Small intestine (tissue), 7 donors: ENCODE measurements at regions not wholly inside any gene's neighbourhood (a gene's known extent, or its start where the extent isn't known, plus 50 kb on each side); places are given as distances from the start of the nearest gene placed in this dataset.

Source experiments
- DNase-seq, 2 donors: peaks; one replicate each; pipeline versions ENCODE4 v3.0.0 to v3.0.0-alpha.2; 2013
- FAIRE-seq: peaks from 2 replicates; lab custom pipeline; 2012; peaks lifted over from hg19 to GRCh38; lab: Jason Lieb, UNC
- H3K27ac ChIP-seq, 3 donors: one replicate each; pipeline ENCODE4 v1.5.1; 2013; ENCODE audit warnings: low read length in 2 of 3, mild to moderate bottlenecking in 2 of 3, control low read depth in 1 of 3, inconsistent platforms in 1 of 3, low read depth in 1 of 3, moderate library complexity in 1 of 3
- H3K27me3 ChIP-seq, 3 donors: one replicate each; pipeline ENCODE4 v1.6.1; 2013; ENCODE audit warnings: low read length in 3 of 3, inconsistent platforms in 1 of 3; ENCODE audit not compliant: control insufficient read depth in 3 of 3, insufficient read depth in 3 of 3
- H3K36me3 ChIP-seq, 3 donors: one replicate each; pipeline ENCODE4 v1.6.1; 2013; ENCODE audit warnings: low read length in 3 of 3, inconsistent platforms in 1 of 3, low read depth in 1 of 3, mild to moderate bottlenecking in 1 of 3, moderate library complexity in 1 of 3; ENCODE audit not compliant: control insufficient read depth in 3 of 3, insufficient read depth in 2 of 3
- H3K4me1 ChIP-seq, 3 donors: one replicate each; pipeline ENCODE4 v1.6.1; 2013; ENCODE audit warnings: low read length in 2 of 3, inconsistent platforms in 1 of 3, low read depth in 1 of 3, mild to moderate bottlenecking in 1 of 3, moderate library complexity in 1 of 3; ENCODE audit not compliant: control insufficient read depth in 3 of 3, insufficient read depth in 2 of 3
- H3K4me3 ChIP-seq, 3 donors: one replicate each; pipeline ENCODE4 v1.5.1; 2013; ENCODE audit warnings: low read length in 3 of 3, control low read depth in 1 of 3, inconsistent platforms in 1 of 3, low read depth in 1 of 3, mild to moderate bottlenecking in 1 of 3, moderate library complexity in 1 of 3
- H3K9me3 ChIP-seq, 2 donors: one replicate each; pipeline ENCODE4 v1.6.1; 2013; ENCODE audit warnings: low read depth in 1 of 2, low read length in 1 of 2; ENCODE audit not compliant: control insufficient read depth in 2 of 2, insufficient read depth in 1 of 2
- WGBS, 3 donors: extraction: QIAGEN DNeasy Blood & Tissue Kit; methylation state at CpG; one replicate each; pipeline ENCODE4 v1.1.7; 2013; 5-methylcytosine and 5-hydroxymethylcytosine counted together
- donor health status: healthy with polysubstance abuse.
- donor health status: control.
- donor health status: control.
- donor health status: Bipolar disorder and iron deficiency.
- donor health status: healthy.

GRCh38 chr4:129561886-129562671, 466.1 kb downstream of the C4orf33 start:
- WGBS, 3 donors = 80 to 91% (median 80%) methylated on average over 2 of the region's 2 CpGs
- H3K36me3 ChIP-seq = no peaks in the 10 kb centered on the region
- H3K9me3 ChIP-seq = no peaks in the 10 kb centered on the region
- H3K27ac ChIP-seq = no peak overlapping the region
- H3K4me1 ChIP-seq = no peaks in the 10 kb centered on the region
- H3K27me3 ChIP-seq = no peaks in the 10 kb centered on the region
- no peak for FAIRE-seq
- no peak overlapping the region for H3K4me3 ChIP-seq
- DNase-seq = no peak

- Histone ChIP-seq H3K9me3 (no peaks in the 10 kb centered on the region), H3K4me1 (no peaks in the 10 kb centered on the region), H3K36me3 (no peaks in the 10 kb centered on the region), H3K4me3 (no peak overlapping the region), H3K27me3 (no peaks in the 10 kb centered on the region), H3K27ac (no peak overlapping the region)
- DNase-seq = no peak
- no peak for FAIRE-seq
- 79 to 92% (median 85%) methylated on average over 2 of the region's 2 CpGs for WGBS, 3 donors
These were observed 469.3 kb downstream of the C4orf33 start for GRCh38 chr4:129565214-129565613.

GRCh38 chr4:129570326-129570725, 474.4 kb downstream of the C4orf33 start:
- no peaks in the 10 kb centered on the region for H3K27me3 ChIP-seq
- H3K4me3 ChIP-seq = no peak overlapping the region
- no peaks in the 10 kb centered on the region for H3K9me3 ChIP-seq
- DNase-seq = no peak
- no peak overlapping the region for H3K27ac ChIP-seq
- H3K36me3 ChIP-seq = no peaks in the 10 kb centered on the region
- no peaks in the 10 kb centered on the region for H3K4me1 ChIP-seq
- no peak for FAIRE-seq

- H3K9me3 ChIP-seq = no peaks in the 10 kb centered on the region
- 47 to 61% (median 56%) methylated on average over 6 of the region's 6 CpGs for WGBS, 3 donors
- FAIRE-seq (no peak), DNase-seq (no peak)
- H3K36me3 ChIP-seq = no peaks in the 10 kb centered on the region
- no peak overlapping the region for H3K4me3 ChIP-seq
- H3K27ac ChIP-seq = no peak overlapping the region
- no peaks in the 10 kb centered on the region for H3K4me1 ChIP-seq
- H3K27me3 ChIP-seq = no peaks in the 10 kb centered on the region
These were observed 482.4 kb downstream of the C4orf33 start for GRCh38 chr4:129578336-129578735.

- no peaks in the 10 kb centered on the region for H3K4me1 ChIP-seq
- H3K27me3 ChIP-seq = no peaks in the 10 kb centered on the region
- DNase-seq = no peak
- H3K27ac ChIP-seq = no peak overlapping the region
- H3K9me3 ChIP-seq = no peaks in the 10 kb centered on the region
- no peaks in the 10 kb centered on the region for H3K36me3 ChIP-seq
- no peak for FAIRE-seq
- WGBS, 3 donors = 69 to 84% (median 77%) methylated on average over 1 of the region's 1 CpG
- no peak overlapping the region for H3K4me3 ChIP-seq
These were observed 485.4 kb downstream of the C4orf33 start for GRCh38 chr4:129581305-129581704.

- no peak overlapping the region for H3K4me3 ChIP-seq
- DNase-seq (no peak), FAIRE-seq (no peak)
- no peaks in the 10 kb centered on the region for H3K9me3 ChIP-seq
- H3K4me1 ChIP-seq = no peaks in the 10 kb centered on the region
- no peaks in the 10 kb centered on the region for H3K36me3 ChIP-seq
- no peaks in the 10 kb centered on the region for H3K27me3 ChIP-seq
- 28 to 58% (median 37%) methylated on average over 2 of the region's 2 CpGs for WGBS, 3 donors
- no peak overlapping the region for H3K27ac ChIP-seq
These were observed 487.9 kb downstream of the C4orf33 start for GRCh38 chr4:129583868-129584267.

- FAIRE-seq = no peak
- no peaks in the 10 kb centered on the region for H3K4me1 ChIP-seq
- no peak for DNase-seq
- H3K4me3 ChIP-seq = no peak overlapping the region
- H3K27me3 ChIP-seq = no peaks in the 10 kb centered on the region
- H3K9me3 ChIP-seq = no peaks in the 10 kb centered on the region
- H3K27ac ChIP-seq = no peak overlapping the region
- no peaks in the 10 kb centered on the region for H3K36me3 ChIP-seq
These were observed 502.6 kb downstream of the C4orf33 start for GRCh38 chr4:129598582-129598981.

GRCh38 chr4:129600898-129601297, 504.9 kb downstream of the C4orf33 start:
- DNase-seq = no peak
- WGBS, 3 donors = 79 to 89% (median 86%) methylated on average over 5 of the region's 5 CpGs
- no peaks in the 10 kb centered on the region for H3K9me3 ChIP-seq
- no peaks in the 10 kb centered on the region for H3K4me1 ChIP-seq
- H3K4me3 ChIP-seq = no peak overlapping the region
- no peak overlapping the region for H3K27ac ChIP-seq
- no peak for FAIRE-seq
- H3K27me3 ChIP-seq = no peaks in the 10 kb centered on the region
- no peaks in the 10 kb centered on the region for H3K36me3 ChIP-seq

GRCh38 chr4:129602447-129602846, 506.5 kb downstream of the C4orf33 start:
- H3K27ac ChIP-seq = no peak overlapping the region
- no peaks in the 10 kb centered on the region for H3K27me3 ChIP-seq
- H3K4me1 ChIP-seq = no peaks in the 10 kb centered on the region
- H3K36me3 ChIP-seq = no peaks in the 10 kb centered on the region
- H3K4me3 ChIP-seq = no peak overlapping the region
- 95 to 97% (median 97%) methylated on average over 1 of the region's 1 CpG for WGBS, 3 donors
- DNase-seq (no peak), FAIRE-seq (no peak)
- no peaks in the 10 kb centered on the region for H3K9me3 ChIP-seq
